ENCODE measurements at regions not wholly inside any gene's neighbourhood (a gene's known extent, or its start where the extent isn't known, plus 50 kb on each side); places are given as distances from the start of the nearest gene placed in this dataset.

- TF ChIP-seq RERE (CRISPR knock-in tag; IDR thresholded peaks at IDR 0.05; ENCODE audit: borderline replicate concordance) (no peak), ZNF584 (CRISPR knock-in tag; IDR thresholded peaks at IDR 0.05; ENCODE audit: low read depth) (no peak)
Observed at GRCh38 chrX:20693078-20693477, 426.4 kb upstream of the RPS6KA3 start (continued).

- Histone ChIP-seq H3K36me3 (ENCODE audit: control insufficient read depth, insufficient read depth, low read length) (no peaks in the 10 kb centered on the region), H3K4me3 (no peak overlapping the region), H3K9ac (ENCODE audit: insufficient read depth in 1 of 2, low read depth in 2 of 2, low read length in 2 of 2) (no peak overlapping the region), H3K27ac (ENCODE audit: extremely low read depth, low read depth, low read length) (no peak overlapping the region), H4K20me1 (replicated peaks; ENCODE audit: control insufficient read depth, insufficient read depth, low read length) (no peaks in the 10 kb centered on the region), H3K79me2 (ENCODE audit: control insufficient read depth, insufficient read depth, low read length) (no peaks in the 10 kb centered on the region), H3K9me1 (ENCODE audit: control insufficient read depth, insufficient read depth, low read length) (no peaks in the 10 kb centered on the region), H3K27me3 (ENCODE audit: control insufficient read depth in 2 of 2, insufficient read depth in 2 of 2, low read length in 2 of 2) (no peaks in the 10 kb centered on the region), H3K4me1 (replicated peaks in 1 of 2; ENCODE audit: control insufficient read depth in 2 of 2, insufficient read depth in 2 of 2, low read length in 2 of 2) (no peaks in the 10 kb centered on the region), H2AFZ (ENCODE audit: low read depth, low read length) (no peak overlapping the region), H3K4me2 (ENCODE audit: insufficient read depth, low read length) (no peak overlapping the region), H3K9me3 (replicated peaks; ENCODE audit: control insufficient read depth, insufficient read depth, low read depth, low read length) (no peaks in the 10 kb centered on the region)
- WGBS (ENCODE audit: insufficient coverage, low coverage, missing lambda C conversion rate): 5% methylated on average over 7 of the region's 7 CpGs
- POLR2A ChIA-PET: no interaction called here
- CTCF ChIA-PET (ENCODE audit: low intra/inter-chr PET ratio): no interaction called here
- TF ChIP-seq TRIM24 (IDR thresholded peaks at IDR 0.05) (no peak), USF2 (CRISPR knock-in tag; IDR thresholded peaks at IDR 0.05) (no peak), RNF2 (IDR thresholded peaks at IDR 0.05) (no peak), RBBP5 (IDR thresholded peaks at IDR 0.05; ENCODE audit: borderline replicate concordance, insufficient read depth, low read length, poor library complexity, severe bottlenecking) (no peak), ZBTB33 (CRISPR knock-in tag; IDR thresholded peaks at IDR 0.05) (no peak)
- ATAC-seq (no peak), FAIRE-seq (no peak), DNase-seq (ENCODE audit: extremely low read depth in 1 of 4, low spot score in 3 of 4) (no peak)
- BruUV-seq (replicated peaks): no TSS peak
- intact Hi-C loops (cut with micrococcal nuclease) (no loop called here), in situ Hi-C loops (cut with MboI) (no loop called here)
Observed at GRCh38 chrX:20686256-20686655, 419.5 kb upstream of the RPS6KA3 start.

Measured in K562 (cell line).